Stomach smooth muscle (tissue), 2 donors: ENCODE measurements at regions not wholly inside any gene's neighbourhood (a gene's known extent, or its start where the extent isn't known, plus 50 kb on each side); places are given as distances from the start of the nearest gene placed in this dataset.

Experiments used
- H3K27ac ChIP-seq: one replicate; pipeline ENCODE4 v1.7.0; 2013; ENCODE audit warnings: mild to moderate bottlenecking, low read length, inconsistent platforms
- H3K27me3 ChIP-seq, 2 donors: one replicate each; pipeline ENCODE4 v1.7.0; 2013; ENCODE audit warnings: low read length in 2 of 2; ENCODE audit not compliant: insufficient read depth in 2 of 2, control insufficient read depth in 1 of 2
- H3K36me3 ChIP-seq, 2 donors: one replicate each; pipeline ENCODE4 v1.7.0; 2013; ENCODE audit warnings: low read length in 2 of 2; ENCODE audit not compliant: control insufficient read depth in 2 of 2, insufficient read depth in 2 of 2
- H3K4me1 ChIP-seq: one replicate; pipeline ENCODE4 v1.7.0; 2013; ENCODE audit warnings: low read length; ENCODE audit not compliant: control insufficient read depth, insufficient read depth
- H3K4me3 ChIP-seq, 2 donors: one replicate each; pipeline ENCODE4 v1.7.0; 2013; ENCODE audit warnings: low read length in 2 of 2
- H3K9ac ChIP-seq, 2 donors: one replicate each; pipeline ENCODE4 v1.7.0; 2013; ENCODE audit warnings: low read length in 2 of 2, mild to moderate bottlenecking in 1 of 2
- H3K9me3 ChIP-seq, 2 donors: one replicate each; pipeline ENCODE4 v1.7.0; 2013; ENCODE audit warnings: low read length in 2 of 2; ENCODE audit not compliant: control insufficient read depth in 2 of 2
- donor health status: healthy.
- donor health status: Pancreatic carcinoma.

DNA sequence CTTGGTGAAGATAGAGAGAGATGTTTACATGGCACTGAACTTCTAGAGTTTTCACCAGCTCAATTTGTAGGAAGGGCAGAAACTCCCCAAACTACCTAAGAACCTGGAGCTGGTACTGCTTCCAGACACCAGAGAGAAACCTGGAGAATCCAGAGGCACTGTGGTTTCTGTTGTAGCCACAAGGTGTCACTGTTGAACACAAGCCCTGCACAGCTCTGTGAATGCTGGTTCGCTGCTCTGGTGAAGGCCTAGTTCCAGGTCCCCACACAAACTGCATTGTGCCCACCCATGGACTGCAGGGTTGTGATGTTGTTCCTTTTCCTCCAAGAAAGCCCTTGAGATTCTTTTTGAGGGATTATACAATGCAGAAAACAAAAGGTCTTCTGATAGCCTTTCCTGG is 150.5 kb upstream of the HS6ST1 start:
- Histone ChIP-seq H3K9ac (no peak overlapping the region), H3K4me3 (no peak overlapping the region)

DNA sequence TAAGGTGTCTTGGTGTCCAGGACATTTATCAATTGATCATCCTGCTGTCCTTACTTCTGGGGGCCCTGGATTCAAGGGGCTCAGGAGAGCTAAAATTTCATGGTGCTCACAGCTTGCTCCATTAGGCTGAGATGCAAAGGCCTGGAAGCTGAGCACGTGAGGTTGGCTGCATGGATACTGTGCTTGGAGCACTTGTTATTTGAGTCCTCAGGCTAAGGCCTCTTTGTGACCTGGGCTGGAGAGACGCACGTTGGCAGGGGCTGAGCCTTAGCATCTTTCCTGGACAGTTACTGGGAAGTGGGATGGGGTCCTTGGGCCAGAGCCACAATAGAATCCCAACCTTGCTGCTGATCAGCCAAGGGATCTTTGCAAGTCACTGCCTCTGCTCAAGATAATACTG is 151.2 kb upstream of the HS6ST1 start:
- Histone ChIP-seq H3K9me3 (peaks cover 11 to 13% of the 10 kb centered on the region in 2 donors), H3K4me1 (peaks cover 27% of the 10 kb centered on the region), H3K27me3 (peaks cover 0 to 4% of the 10 kb centered on the region in 2 donors), H3K27ac (no peak overlapping the region), H3K36me3 (no peaks in the 10 kb centered on the region), H3K4me3 (no peak overlapping the region), H3K9ac (no peak overlapping the region)

More for the DNA sequence above, 150.5 kb upstream of the HS6ST1 start:
- Histone ChIP-seq H3K36me3 (no peaks in the 10 kb centered on the region), H3K27me3 (peaks cover 0 to 2% of the 10 kb centered on the region in 2 donors), H3K9me3 (peaks cover 11 to 13% of the 10 kb centered on the region in 2 donors), H3K27ac (no peak overlapping the region), H3K4me1 (peaks cover 27% of the 10 kb centered on the region)

DNA sequence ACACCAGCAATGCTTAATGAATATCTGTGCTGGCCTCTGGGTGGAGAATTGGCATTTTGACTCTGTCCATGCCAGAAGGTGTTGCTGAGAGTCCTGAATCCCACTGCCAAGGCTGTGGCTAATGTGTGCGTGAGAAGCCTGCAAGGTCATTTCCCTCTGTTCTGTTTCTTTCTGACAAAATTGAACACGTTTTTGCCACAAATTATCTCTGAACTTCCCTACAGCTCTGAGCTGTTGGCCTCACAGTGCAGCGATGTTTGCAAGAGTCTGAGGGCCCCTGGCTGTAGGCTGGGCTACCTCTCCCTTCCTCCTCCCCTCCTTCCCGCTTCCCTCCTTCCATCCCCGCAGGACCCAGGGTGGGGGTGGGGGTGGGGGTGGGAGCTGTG is 154.1 kb upstream of the HS6ST1 start:
- no peak overlapping the region for H3K27ac ChIP-seq
- no peaks in the 10 kb centered on the region for H3K36me3 ChIP-seq
- peaks cover 0 to 4% of the 10 kb centered on the region in 2 donors for H3K27me3 ChIP-seq
- H3K4me3 ChIP-seq: peak overlapping the region in 1 of 2 donors; percentile 8
- H3K9ac ChIP-seq: no peak overlapping the region
- peaks cover 11 to 13% of the 10 kb centered on the region in 2 donors for H3K9me3 ChIP-seq
- peaks cover 11% of the 10 kb centered on the region for H3K4me1 ChIP-seq

DNA sequence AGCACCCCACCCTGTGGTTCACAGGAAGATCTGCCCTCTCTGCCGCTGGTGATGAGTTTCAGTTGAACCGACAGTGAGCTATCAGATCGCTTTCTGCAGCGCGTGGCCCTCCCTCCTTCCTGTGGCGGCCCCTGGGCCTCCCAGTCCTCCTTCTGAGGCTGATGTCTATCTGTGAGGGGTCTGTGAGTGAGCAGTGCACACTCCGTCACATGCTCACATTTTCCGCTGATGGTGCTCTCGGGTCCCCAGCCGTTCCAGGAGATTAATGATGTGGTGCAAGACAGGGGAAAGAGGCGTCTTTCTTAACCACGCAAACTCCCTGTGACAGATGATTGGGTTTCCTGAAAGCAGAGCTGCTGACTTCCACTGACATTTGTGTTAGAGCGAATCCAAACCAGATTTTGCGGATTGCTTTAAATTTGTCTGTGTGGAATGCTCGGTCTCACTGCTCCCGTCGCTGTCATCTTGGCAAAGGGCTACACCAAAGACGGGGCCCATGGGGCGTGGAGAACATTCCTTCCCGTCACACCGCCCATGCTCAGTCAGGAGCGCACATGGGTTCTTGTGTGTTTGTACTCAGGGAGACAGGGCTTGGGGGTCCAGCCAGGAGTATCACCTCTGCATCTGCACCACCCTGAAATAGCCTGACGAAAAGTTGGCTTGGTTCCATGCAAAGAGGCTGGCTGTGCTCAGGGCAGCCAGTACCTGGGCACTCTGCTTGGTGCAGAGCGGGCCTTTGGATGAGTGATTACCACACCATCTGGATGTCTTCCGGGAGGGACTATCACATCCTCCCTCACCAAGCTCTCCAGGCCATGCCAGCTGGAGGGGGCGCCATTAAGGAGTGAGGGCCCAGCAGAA is 154.7 kb upstream of the HS6ST1 start:
- Histone ChIP-seq H3K4me1 (peaks cover 11% of the 10 kb centered on the region), H3K9ac (no peak overlapping the region), H3K27ac (no peak overlapping the region), H3K27me3 (peaks cover 0 to 4% of the 10 kb centered on the region in 2 donors), H3K9me3 (peaks cover 11 to 13% of the 10 kb centered on the region in 2 donors), H3K4me3 (peak overlapping the region in 1 of 2 donors; percentile 61), H3K36me3 (no peaks in the 10 kb centered on the region)

DNA sequence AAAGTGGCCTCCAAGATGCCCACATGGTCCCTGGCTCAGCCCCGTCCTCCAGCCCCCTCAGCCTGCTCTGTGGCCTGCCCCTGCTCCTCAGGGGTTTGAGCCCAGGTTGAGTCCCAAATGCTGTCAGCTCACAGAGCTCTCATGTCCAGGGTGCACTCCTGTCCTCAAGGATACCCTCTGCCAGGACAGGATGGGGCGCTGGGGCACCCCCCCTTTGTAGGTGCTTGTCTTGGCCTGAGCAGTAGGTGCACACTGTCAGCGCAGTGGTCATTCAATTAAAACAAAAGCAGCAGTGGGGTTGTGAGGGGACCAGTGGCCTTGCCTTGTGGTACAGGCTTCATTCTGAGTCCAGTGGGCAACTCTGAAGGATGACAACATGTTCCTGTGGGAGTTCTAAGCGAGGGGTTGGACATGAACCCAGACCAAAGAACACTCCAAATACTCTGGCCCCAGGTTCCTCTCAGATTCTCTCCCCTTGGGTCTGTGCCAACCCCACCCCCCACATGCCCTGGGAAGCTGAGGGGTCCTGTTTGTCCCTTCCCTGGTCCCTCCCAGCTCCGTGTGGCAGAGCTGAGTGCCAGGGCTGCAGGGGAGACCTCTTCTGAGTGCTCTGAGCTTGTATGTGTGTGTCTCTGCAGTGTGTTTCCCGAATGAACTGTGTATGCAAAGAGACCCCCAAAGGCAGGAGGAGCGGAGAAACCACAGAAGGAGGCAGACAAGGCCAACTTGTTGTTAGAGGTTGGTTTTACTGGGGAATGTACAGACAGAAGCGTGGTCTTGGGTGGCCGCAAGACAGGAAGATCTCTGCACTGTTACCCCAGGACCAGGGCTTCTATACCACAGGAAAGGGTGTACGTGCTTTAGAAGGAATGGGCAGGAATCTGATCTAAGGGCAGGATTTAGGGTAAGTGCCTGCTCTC is 155.6 kb upstream of the HS6ST1 start:
- Histone ChIP-seq H3K27ac (no peak overlapping the region), H3K9ac (no peak overlapping the region), H3K4me3 (no peak overlapping the region), H3K36me3 (no peaks in the 10 kb centered on the region), H3K4me1 (peaks cover 11% of the 10 kb centered on the region), H3K9me3 (peaks cover 9% of the 10 kb centered on the region in 2 donors), H3K27me3 (peaks cover 0 to 4% of the 10 kb centered on the region in 2 donors)

DNA sequence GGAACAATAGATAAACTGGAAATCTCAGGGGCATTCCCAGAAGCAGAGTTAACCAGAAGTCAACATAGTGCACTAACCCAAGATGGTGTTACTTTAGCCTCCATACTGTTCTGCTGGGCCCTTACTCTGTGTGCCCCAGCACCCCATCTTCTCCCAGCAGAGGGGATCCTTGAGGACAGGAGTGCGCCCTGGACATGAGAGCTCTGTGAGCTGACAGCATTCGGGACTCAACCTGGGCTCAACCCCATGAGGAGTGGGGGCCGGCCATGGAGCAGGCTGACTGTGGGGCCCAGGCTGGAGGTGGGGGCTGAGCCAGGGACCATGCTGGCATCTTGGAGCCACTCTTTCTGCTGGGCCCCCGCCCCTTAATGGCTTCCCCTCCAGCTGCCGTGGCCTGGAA is 156.3 kb upstream of the HS6ST1 start:
- H3K4me3 ChIP-seq: no peak overlapping the region
- no peak overlapping the region for H3K27ac ChIP-seq
- no peak overlapping the region for H3K9ac ChIP-seq
- H3K9me3 ChIP-seq: peaks cover 2 to 3% of the 10 kb centered on the region in 2 donors
- no peaks in the 10 kb centered on the region for H3K36me3 ChIP-seq
- H3K27me3 ChIP-seq: peaks cover 0 to 4% of the 10 kb centered on the region in 2 donors
- H3K4me1 ChIP-seq: peaks cover 11% of the 10 kb centered on the region

DNA sequence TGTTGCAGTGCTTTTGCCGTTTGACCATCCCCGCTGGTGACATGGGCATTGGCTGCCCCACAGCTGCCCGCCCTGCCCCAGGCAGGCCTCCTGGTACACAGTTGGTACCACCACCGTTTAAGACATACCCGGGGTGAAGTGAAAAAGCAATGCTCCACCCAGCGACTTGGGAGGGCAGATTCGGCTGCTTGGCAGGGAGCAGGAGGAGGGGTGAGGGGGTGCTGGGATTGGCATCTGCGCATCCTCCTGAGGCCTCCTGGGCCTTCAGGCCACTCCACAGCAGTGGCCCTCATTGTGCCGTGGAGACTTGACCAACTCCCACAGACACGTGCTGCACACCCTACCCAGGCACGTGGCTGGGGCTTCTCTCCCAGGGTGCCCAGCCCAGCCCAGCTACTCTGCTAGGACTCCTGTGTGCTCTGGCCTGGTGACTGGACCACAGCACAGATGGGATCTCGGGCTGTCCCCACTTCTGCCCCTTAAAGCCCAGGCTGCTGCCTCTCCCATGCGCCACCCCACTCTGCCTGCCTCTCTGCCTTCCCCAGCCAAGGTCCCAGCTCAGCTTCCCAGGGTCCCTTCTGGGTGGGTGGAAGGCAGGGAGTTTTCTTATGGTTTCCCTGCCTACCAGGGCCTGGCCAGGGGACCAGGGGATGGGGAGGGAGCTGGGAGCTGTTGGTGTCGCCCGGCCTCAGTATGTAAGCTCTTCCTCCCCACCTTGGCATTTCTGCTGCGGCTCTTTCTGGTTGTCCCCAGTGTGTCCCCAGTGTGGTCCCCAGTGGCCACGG is 157.0 kb upstream of the HS6ST1 start:
- Histone ChIP-seq H3K27ac (no peak overlapping the region), H3K9me3 (no peaks in the 10 kb centered on the region), H3K4me1 (peaks cover 11% of the 10 kb centered on the region), H3K27me3 (peaks cover 0 to 4% of the 10 kb centered on the region in 2 donors), H3K9ac (no peak overlapping the region), H3K4me3 (no peak overlapping the region), H3K36me3 (no peaks in the 10 kb centered on the region)

DNA sequence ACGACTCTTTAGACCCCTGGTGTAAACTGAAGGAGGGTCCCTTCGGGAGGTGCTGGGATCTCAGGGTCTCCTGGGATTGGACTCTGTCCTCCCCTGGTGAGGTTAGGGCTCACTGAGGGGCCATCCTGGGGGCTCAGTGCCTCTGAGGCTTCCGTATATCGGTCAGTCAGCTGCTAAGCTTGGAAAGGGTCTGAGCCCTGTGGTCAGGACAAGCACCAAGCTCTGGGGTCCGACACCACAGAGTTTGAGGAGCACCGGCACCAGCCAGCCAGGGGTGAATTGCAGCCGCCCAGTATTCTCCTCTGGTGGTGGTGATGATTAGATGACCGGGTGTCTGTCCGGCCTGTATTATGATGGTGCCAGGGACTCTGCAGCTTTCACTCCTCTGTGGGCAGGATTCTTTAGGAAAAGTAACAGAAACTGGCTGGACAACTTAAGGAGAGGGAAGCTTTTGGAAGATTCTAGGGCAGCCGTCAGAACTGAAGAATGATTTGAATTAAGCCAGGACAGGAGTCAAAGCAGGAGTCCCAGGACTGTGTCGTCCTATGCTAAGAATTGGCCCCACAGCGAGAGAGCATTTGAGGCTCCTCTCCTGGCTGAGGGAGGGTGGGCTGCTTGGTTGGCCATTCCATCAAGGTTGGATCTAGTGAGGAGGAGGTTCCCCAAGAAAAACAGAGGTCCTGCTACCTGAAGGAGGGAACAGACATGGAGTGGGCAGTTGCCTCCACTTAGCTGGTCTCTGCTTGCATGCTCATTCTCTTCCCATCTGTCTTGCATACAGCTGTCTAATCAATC is 158.6 kb upstream of the HS6ST1 start:
- H3K9ac ChIP-seq: no peak overlapping the region
- H3K4me3 ChIP-seq: no peak overlapping the region
- peaks cover 11% of the 10 kb centered on the region for H3K4me1 ChIP-seq
- H3K36me3 ChIP-seq: no peaks in the 10 kb centered on the region
- H3K27ac ChIP-seq: no peak overlapping the region
- peaks cover 0 to 4% of the 10 kb centered on the region in 2 donors for H3K27me3 ChIP-seq
- no peaks in the 10 kb centered on the region for H3K9me3 ChIP-seq

DNA sequence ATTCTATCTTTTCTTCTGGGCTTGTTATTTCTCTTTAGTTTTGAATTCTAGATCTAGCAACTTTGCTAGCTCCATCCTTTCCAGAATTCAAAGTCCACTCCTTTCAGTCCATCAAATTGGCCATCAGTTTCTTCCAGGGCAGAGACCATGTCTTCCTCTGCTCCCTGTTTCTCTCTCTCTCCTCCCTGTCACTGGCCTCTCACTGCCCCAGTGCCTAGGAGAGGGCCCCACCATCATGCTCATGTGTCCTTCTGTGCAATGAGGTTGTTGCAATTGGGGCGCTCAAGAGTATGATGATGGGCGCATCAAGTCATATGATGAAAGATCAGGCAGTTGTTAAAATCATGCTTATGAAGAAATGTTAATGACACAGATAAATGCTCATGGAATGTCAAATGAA is 159.2 kb upstream of the HS6ST1 start:
- Histone ChIP-seq H3K9ac (no peak overlapping the region), H3K9me3 (no peaks in the 10 kb centered on the region), H3K27me3 (peaks cover 0 to 4% of the 10 kb centered on the region in 2 donors), H3K36me3 (no peaks in the 10 kb centered on the region), H3K27ac (no peak overlapping the region), H3K4me1 (peaks cover 11% of the 10 kb centered on the region), H3K4me3 (no peak overlapping the region)
